Neuron (in vitro differentiated cells): ENCODE measurements at regions not wholly inside any gene's neighbourhood (a gene's known extent, or its start where the extent isn't known, plus 50 kb on each side); places are given as distances from the start of the nearest gene placed in this dataset.

Source experiments
- H2AFZ ChIP-seq: one replicate; pipeline ENCODE4 v1.6.1; 2013; ENCODE audit warnings: low read depth, mild to moderate bottlenecking, inconsistent platforms, low read length, moderate library complexity
- H3K27me3 ChIP-seq: one replicate; pipeline ENCODE4 v1.6.1; 2013; ENCODE audit warnings: low read length; ENCODE audit not compliant: insufficient read depth
- H3K36me3 ChIP-seq: one replicate; pipeline ENCODE4 v1.6.1; 2013; ENCODE audit warnings: low read length; ENCODE audit not compliant: insufficient read depth
- H3K4me1 ChIP-seq: one replicate; pipeline ENCODE4 v1.6.1; 2013; ENCODE audit warnings: low read length; ENCODE audit not compliant: insufficient read depth
- H3K4me3 ChIP-seq: 2 replicates; pipeline ENCODE4 v1.5.1; 2013; ENCODE audit warnings: mild to moderate bottlenecking, low read length, moderate library complexity
- H3K9me3 ChIP-seq: one replicate; pipeline ENCODE4 v1.6.1; 2013; ENCODE audit warnings: low read length

GRCh38 chr2:173590276-173590861 lies 235.7 kb downstream of the CDCA7 start:
- H2AFZ ChIP-seq = no peak overlapping the region
- peaks cover 9% of the 10 kb centered on the region for H3K9me3 ChIP-seq
- peaks cover 18% of the 10 kb centered on the region for H3K4me1 ChIP-seq
- H3K4me3 ChIP-seq = no peak overlapping the region
- H3K36me3 ChIP-seq = no peaks in the 10 kb centered on the region
- no peaks in the 10 kb centered on the region for H3K27me3 ChIP-seq

GRCh38 chr2:173593109-173593508 lies 238.4 kb downstream of the CDCA7 start:
- Histone ChIP-seq H3K36me3 (no peaks in the 10 kb centered on the region), H3K27me3 (no peaks in the 10 kb centered on the region), H3K4me1 (peaks cover 16% of the 10 kb centered on the region), H3K9me3 (peaks cover 9% of the 10 kb centered on the region), H2AFZ (no peak overlapping the region), H3K4me3 (no peak overlapping the region)

GRCh38 chr2:173596244-173596643 lies 241.6 kb downstream of the CDCA7 start:
- peaks cover 9% of the 10 kb centered on the region for H3K9me3 ChIP-seq
- no peak overlapping the region for H3K4me3 ChIP-seq
- no peak overlapping the region for H2AFZ ChIP-seq
- H3K4me1 ChIP-seq = no peaks in the 10 kb centered on the region
- no peaks in the 10 kb centered on the region for H3K36me3 ChIP-seq
- no peaks in the 10 kb centered on the region for H3K27me3 ChIP-seq

- Histone ChIP-seq H3K9me3 (no peaks in the 10 kb centered on the region), H3K27me3 (no peaks in the 10 kb centered on the region), H3K4me1 (no peaks in the 10 kb centered on the region), H3K4me3 (no peak overlapping the region), H3K36me3 (no peaks in the 10 kb centered on the region), H2AFZ (no peak overlapping the region)
These were observed 243.9 kb downstream of the CDCA7 start for GRCh38 chr2:173598525-173598924.

- Histone ChIP-seq H3K27me3 (no peaks in the 10 kb centered on the region), H3K4me3 (no peak overlapping the region), H2AFZ (no peak overlapping the region), H3K36me3 (no peaks in the 10 kb centered on the region), H3K4me1 (no peaks in the 10 kb centered on the region), H3K9me3 (peaks cover 4% of the 10 kb centered on the region)
These were observed 245.2 kb downstream of the CDCA7 start for GRCh38 chr2:173599821-173600359.

- Histone ChIP-seq H3K36me3 (no peaks in the 10 kb centered on the region), H3K4me3 (no peak overlapping the region), H3K4me1 (peaks cover 14% of the 10 kb centered on the region), H3K27me3 (no peaks in the 10 kb centered on the region), H2AFZ (no peak overlapping the region), H3K9me3 (peaks cover 4% of the 10 kb centered on the region)
These were observed 247.6 kb downstream of the CDCA7 start for GRCh38 chr2:173602153-173602795.

- H3K4me1 ChIP-seq = peaks cover 14% of the 10 kb centered on the region
- no peak overlapping the region for H3K4me3 ChIP-seq
- H3K27me3 ChIP-seq = no peaks in the 10 kb centered on the region
- no peak overlapping the region for H2AFZ ChIP-seq
- peaks cover 4% of the 10 kb centered on the region for H3K9me3 ChIP-seq
- no peaks in the 10 kb centered on the region for H3K36me3 ChIP-seq
These were observed 251.3 kb downstream of the CDCA7 start for GRCh38 chr2:173605994-173606393.

- Histone ChIP-seq H3K4me1 (peaks cover 14% of the 10 kb centered on the region), H3K9me3 (peaks cover 4% of the 10 kb centered on the region), H3K27me3 (no peaks in the 10 kb centered on the region), H3K4me3 (no peak overlapping the region), H3K36me3 (no peaks in the 10 kb centered on the region), H2AFZ (no peak overlapping the region)
These were observed 252.1 kb downstream of the CDCA7 start for GRCh38 chr2:173606619-173607248.

GRCh38 chr2:173607606-173608311 lies 253.1 kb downstream of the CDCA7 start:
- Histone ChIP-seq H3K27me3 (no peaks in the 10 kb centered on the region), H3K36me3 (no peaks in the 10 kb centered on the region), H2AFZ (no peak overlapping the region), H3K9me3 (peaks cover 4% of the 10 kb centered on the region), H3K4me3 (no peak overlapping the region), H3K4me1 (peaks cover 20% of the 10 kb centered on the region)

GRCh38 chr2:173611121-173611520 lies 256.4 kb downstream of the CDCA7 start:
- Histone ChIP-seq H2AFZ (no peak overlapping the region), H3K36me3 (no peaks in the 10 kb centered on the region), H3K4me1 (peaks cover 17% of the 10 kb centered on the region), H3K27me3 (no peaks in the 10 kb centered on the region), H3K4me3 (no peak overlapping the region), H3K9me3 (no peaks in the 10 kb centered on the region)

- Histone ChIP-seq H3K27me3 (no peaks in the 10 kb centered on the region), H3K4me3 (no peak overlapping the region), H2AFZ (no peak overlapping the region), H3K36me3 (no peaks in the 10 kb centered on the region), H3K9me3 (no peaks in the 10 kb centered on the region), H3K4me1 (peaks cover 6% of the 10 kb centered on the region)
These were observed 257.7 kb downstream of the CDCA7 start for GRCh38 chr2:173612354-173612753.

- no peaks in the 10 kb centered on the region for H3K27me3 ChIP-seq
These were observed 258.7 kb downstream of the CDCA7 start for GRCh38 chr2:173613386-173613785.

More at GRCh38 chr2:173613386-173613785, 258.7 kb downstream of the CDCA7 start:
- Histone ChIP-seq H3K4me1 (peaks cover 6% of the 10 kb centered on the region), H3K4me3 (no peak overlapping the region), H3K36me3 (no peaks in the 10 kb centered on the region), H3K9me3 (no peaks in the 10 kb centered on the region), H2AFZ (no peak overlapping the region)
